ENCODE measurements at regions not wholly inside any gene's neighbourhood (a gene's known extent, or its start where the extent isn't known, plus 50 kb on each side); places are given as distances from the start of the nearest gene placed in this dataset.

DNA sequence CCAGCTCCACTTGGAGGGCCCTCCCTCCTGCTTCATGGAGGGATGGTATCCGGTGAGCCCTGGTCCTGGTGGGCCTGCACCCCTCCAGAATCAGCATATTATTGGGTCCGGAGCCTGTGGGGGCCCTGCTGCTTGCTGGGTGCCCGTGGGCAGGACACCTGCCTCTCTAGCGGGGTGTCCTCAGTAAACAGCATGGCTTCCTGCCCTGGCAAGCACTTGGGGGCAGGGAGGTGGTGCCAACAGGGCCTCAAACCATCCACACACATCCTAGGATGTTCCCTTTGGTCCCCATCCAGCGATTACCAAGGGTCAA is 108.3 kb downstream of the CTTN start:
- no peak for DNase-seq (ENCODE audit: low read depth in 2 of 2)
- TF ChIP-seq, protein P1, sequence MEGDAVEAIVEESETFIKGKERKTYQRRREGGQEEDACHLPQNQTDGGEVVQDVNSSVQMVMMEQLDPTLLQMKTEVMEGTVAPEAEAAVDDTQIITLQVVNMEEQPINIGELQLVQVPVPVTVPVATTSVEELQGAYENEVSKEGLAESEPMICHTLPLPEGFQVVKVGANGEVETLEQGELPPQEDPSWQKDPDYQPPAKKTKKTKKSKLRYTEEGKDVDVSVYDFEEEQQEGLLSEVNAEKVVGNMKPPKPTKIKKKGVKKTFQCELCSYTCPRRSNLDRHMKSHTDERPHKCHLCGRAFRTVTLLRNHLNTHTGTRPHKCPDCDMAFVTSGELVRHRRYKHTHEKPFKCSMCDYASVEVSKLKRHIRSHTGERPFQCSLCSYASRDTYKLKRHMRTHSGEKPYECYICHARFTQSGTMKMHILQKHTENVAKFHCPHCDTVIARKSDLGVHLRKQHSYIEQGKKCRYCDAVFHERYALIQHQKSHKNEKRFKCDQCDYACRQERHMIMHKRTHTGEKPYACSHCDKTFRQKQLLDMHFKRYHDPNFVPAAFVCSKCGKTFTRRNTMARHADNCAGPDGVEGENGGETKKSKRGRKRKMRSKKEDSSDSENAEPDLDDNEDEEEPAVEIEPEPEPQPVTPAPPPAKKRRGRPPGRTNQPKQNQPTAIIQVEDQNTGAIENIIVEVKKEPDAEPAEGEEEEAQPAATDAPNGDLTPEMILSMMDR (conservative IDR thresholded peaks at IDR 0.05 in 1 of 2, IDR thresholded peaks at IDR 0.05 in 1 of 2; ENCODE audit: low read depth in 1 of 2, low read length in 2 of 2): no peak
- TF ChIP-seq EZH2 (IDR thresholded peaks at IDR 0.05; ENCODE audit: low read length, missing control alignments): no peak

DNA sequence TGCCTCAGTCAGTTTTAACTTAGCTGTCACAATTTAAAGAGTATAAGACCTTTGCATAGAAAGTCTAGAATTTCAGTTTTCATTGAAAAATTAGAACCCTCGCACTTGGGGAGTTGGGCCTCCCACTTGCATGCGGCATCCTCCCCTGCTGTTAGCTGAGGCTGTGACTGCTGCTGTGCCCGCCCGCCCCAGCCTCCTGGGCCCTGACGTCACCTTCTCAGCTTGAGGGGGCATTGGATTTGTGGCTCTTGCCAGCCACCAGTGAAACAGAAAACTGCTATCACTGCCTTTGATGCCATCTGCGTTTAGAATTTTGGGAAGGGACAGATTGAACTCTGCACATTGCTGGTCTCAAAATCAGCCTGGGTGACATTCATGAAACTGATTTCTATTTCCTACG is 108.7 kb downstream of the CTTN start:
- H2AFZ ChIP-seq (ENCODE audit: low read length): no peak overlapping the region
- H3K9me3 ChIP-seq (ENCODE audit: control insufficient read depth, insufficient read depth, low read depth, low read length): no peaks in the 10 kb centered on the region
- H3K27ac ChIP-seq (ENCODE audit: insufficient read depth, low read length): no peak overlapping the region
- H3K27me3 ChIP-seq (ENCODE audit: control insufficient read depth, insufficient read depth, low read length): no peaks in the 10 kb centered on the region
- no peaks in the 10 kb centered on the region for H3K79me2 ChIP-seq (ENCODE audit: control insufficient read depth, insufficient read depth, low read length)
- no peak overlapping the region for H3K4me3 ChIP-seq (replicated peaks in 1 of 4; ENCODE audit: control extremely low read depth in 1 of 4, insufficient read depth in 1 of 4, low read depth in 3 of 4, low read length in 4 of 4)
- no peak overlapping the region for H3K4me2 ChIP-seq (ENCODE audit: extremely low read depth, insufficient read depth, low read length)
- no peak for TF ChIP-seq EZH2 (IDR thresholded peaks at IDR 0.05; ENCODE audit: low read length, missing control alignments)
- TF ChIP-seq, protein P1 (conservative IDR thresholded peaks at IDR 0.05 in 1 of 2, IDR thresholded peaks at IDR 0.05 in 1 of 2; ENCODE audit: low read depth in 1 of 2, low read length in 2 of 2): no peak
- no peaks in the 10 kb centered on the region for H4K20me1 ChIP-seq (ENCODE audit: control insufficient read depth, extremely low read depth, insufficient read depth, low read length)
- DNase-seq (ENCODE audit: low read depth in 2 of 2): no peak
- no peak overlapping the region for H3K9ac ChIP-seq (ENCODE audit: insufficient read depth, low read length)
- no peaks in the 10 kb centered on the region for H3K4me1 ChIP-seq (ENCODE audit: control insufficient read depth, extremely low read depth, insufficient read depth, low read length)
- H3K36me3 ChIP-seq (ENCODE audit: control insufficient read depth, insufficient read depth, low read length): no peaks in the 10 kb centered on the region

More for the DNA sequence above, 108.3 kb downstream of the CTTN start:
- Histone ChIP-seq H3K4me2 (ENCODE audit: extremely low read depth, insufficient read depth, low read length) (no peak overlapping the region), H3K79me2 (ENCODE audit: control insufficient read depth, insufficient read depth, low read length) (no peaks in the 10 kb centered on the region), H3K4me3 (replicated peaks in 1 of 4; ENCODE audit: control extremely low read depth in 1 of 4, insufficient read depth in 1 of 4, low read depth in 3 of 4, low read length in 4 of 4) (no peak overlapping the region), H3K9ac (ENCODE audit: insufficient read depth, low read length) (no peak overlapping the region), H3K27ac (ENCODE audit: insufficient read depth, low read length) (no peak overlapping the region), H2AFZ (ENCODE audit: low read length) (no peak overlapping the region), H3K27me3 (ENCODE audit: control insufficient read depth, insufficient read depth, low read length) (no peaks in the 10 kb centered on the region), H3K4me1 (ENCODE audit: control insufficient read depth, extremely low read depth, insufficient read depth, low read length) (no peaks in the 10 kb centered on the region), H3K36me3 (ENCODE audit: control insufficient read depth, insufficient read depth, low read length) (no peaks in the 10 kb centered on the region), H3K9me3 (ENCODE audit: control insufficient read depth, insufficient read depth, low read depth, low read length) (no peaks in the 10 kb centered on the region), H4K20me1 (ENCODE audit: control insufficient read depth, extremely low read depth, insufficient read depth, low read length) (no peaks in the 10 kb centered on the region)

DNA sequence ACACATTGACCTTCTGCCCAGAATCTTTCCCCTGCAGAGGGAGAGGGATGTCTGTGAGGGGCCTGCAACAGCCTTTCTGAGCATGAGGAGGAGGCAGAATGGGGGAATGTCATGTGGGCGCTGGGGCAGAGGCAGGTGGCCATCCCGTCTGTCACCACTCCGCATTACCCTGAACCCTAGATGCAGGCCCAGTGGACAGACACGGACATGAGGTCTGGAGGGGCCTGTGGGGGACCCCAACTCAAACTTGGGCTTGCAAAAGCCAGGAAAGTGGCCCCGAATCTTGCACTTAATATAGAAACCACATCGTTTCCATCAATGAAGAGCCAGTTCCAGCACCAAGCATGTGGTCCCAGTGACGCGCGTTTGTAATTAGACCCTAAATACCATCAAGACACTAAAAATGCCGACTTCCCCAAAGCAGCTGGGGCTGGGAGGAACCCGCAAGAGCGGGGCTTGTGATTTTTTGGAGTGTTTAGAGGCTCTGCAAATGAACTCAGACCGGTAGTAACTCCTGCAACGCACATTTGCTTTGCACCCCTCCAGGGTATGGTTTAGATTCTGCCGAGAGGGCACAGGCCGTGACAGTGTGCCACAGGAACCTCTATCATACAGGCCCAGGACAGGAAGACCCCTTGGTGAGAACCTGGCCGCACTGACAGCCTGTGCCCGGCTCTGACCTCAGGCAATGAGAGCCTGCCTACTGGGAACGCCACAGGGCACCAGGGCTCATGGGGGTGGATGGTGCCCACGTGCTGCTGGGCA is 109.3 kb downstream of the CTTN start:
- Histone ChIP-seq H3K9ac (ENCODE audit: insufficient read depth, low read length) (no peak overlapping the region), H3K9me3 (ENCODE audit: control insufficient read depth, insufficient read depth, low read depth, low read length) (no peaks in the 10 kb centered on the region), H3K4me2 (ENCODE audit: extremely low read depth, insufficient read depth, low read length) (no peak overlapping the region), H3K36me3 (ENCODE audit: control insufficient read depth, insufficient read depth, low read length) (no peaks in the 10 kb centered on the region), H3K27ac (ENCODE audit: insufficient read depth, low read length) (no peak overlapping the region), H3K4me3 (replicated peaks in 1 of 4; ENCODE audit: control extremely low read depth in 1 of 4, insufficient read depth in 1 of 4, low read depth in 3 of 4, low read length in 4 of 4) (no peak overlapping the region), H2AFZ (ENCODE audit: low read length) (no peak overlapping the region), H3K27me3 (ENCODE audit: control insufficient read depth, insufficient read depth, low read length) (no peaks in the 10 kb centered on the region), H3K4me1 (ENCODE audit: control insufficient read depth, extremely low read depth, insufficient read depth, low read length) (no peaks in the 10 kb centered on the region), H3K79me2 (ENCODE audit: control insufficient read depth, insufficient read depth, low read length) (no peaks in the 10 kb centered on the region), H4K20me1 (ENCODE audit: control insufficient read depth, extremely low read depth, insufficient read depth, low read length) (no peaks in the 10 kb centered on the region)
- no peak for DNase-seq (ENCODE audit: low read depth in 2 of 2)
- TF ChIP-seq, protein P1 (conservative IDR thresholded peaks at IDR 0.05 in 1 of 2, IDR thresholded peaks at IDR 0.05 in 1 of 2; ENCODE audit: low read depth in 1 of 2, low read length in 2 of 2): no peak
- no peak for TF ChIP-seq EZH2 (IDR thresholded peaks at IDR 0.05; ENCODE audit: low read length, missing control alignments)
